MM.1S (cell line): ENCODE measurements at regions not wholly inside any gene's neighbourhood (a gene's known extent, or its start where the extent isn't known, plus 50 kb on each side); places are given as distances from the start of the nearest gene placed in this dataset.
"Not testable (repeated sequence)": the region's sequence is repeated elsewhere in the genome, so short reads cannot be mapped to it uniquely, and the experiment has no call there.

Source experiments
- DNase-seq: peaks from one replicate; pipeline ENCODE4 v3.0.0-alpha.2; 2015
- H2AFZ ChIP-seq: fragments of 300-600 bp; sonication (generic); 2 replicates; pipeline ENCODE4 v1.6.0; 2016; ENCODE audit warnings: antibody characterized with exemption, low read length
- H3F3A ChIP-seq: fragments of 300-600 bp; sonication (generic); 2 replicates; pipeline ENCODE4 v1.6.1; 2016; ENCODE audit warnings: mild to moderate bottlenecking, antibody characterized with exemption, low read length, moderate library complexity, mixed read lengths; ENCODE audit not compliant: insufficient read depth
- H3K27ac ChIP-seq: fragments of 300-600 bp; sonication (generic); 2 replicates; pipeline ENCODE4 v1.5.1; 2016; ENCODE audit warnings: mild to moderate bottlenecking, low read length
- H3K27me3 ChIP-seq: fragments of 300-600 bp; sonication (generic); replicated peaks from 2 replicates; pipeline ENCODE4 v1.6.0; 2016; ENCODE audit warnings: low read length; ENCODE audit not compliant: insufficient read depth
- H3K36me3 ChIP-seq: fragments of 300-600 bp; sonication (generic); replicated peaks from 2 replicates; pipeline ENCODE4 v1.6.1; 2016; ENCODE audit warnings: mild to moderate bottlenecking, low read length, mixed read lengths; ENCODE audit not compliant: insufficient read depth
- H3K4me1 ChIP-seq: fragments of 300-600 bp; sonication (generic); 2 replicates; pipeline ENCODE4 v1.6.1; 2016; ENCODE audit warnings: low read length, mixed read lengths
- H3K4me2 ChIP-seq: fragments of 300-600 bp; sonication (generic); 2 replicates; pipeline ENCODE4 v1.6.0; 2016; ENCODE audit warnings: low read depth, low read length
- H3K4me3 ChIP-seq: fragments of 300-600 bp; sonication (generic); 2 replicates; pipeline ENCODE4 v1.5.1; 2016; ENCODE audit warnings: low read length, mixed read lengths
- H3K79me2 ChIP-seq: fragments of 300-600 bp; sonication (generic); 2 replicates; pipeline ENCODE4 v1.6.1; 2016; ENCODE audit warnings: mixed run types, low read length, mixed read lengths
- H3K9ac ChIP-seq: fragments of 300-600 bp; sonication (generic); 2 replicates; pipeline ENCODE4 v1.6.1; 2016; ENCODE audit warnings: low read length, mixed read lengths
- H3K9me2 ChIP-seq: fragments of 300-600 bp; sonication (generic); replicated peaks from 2 replicates; pipeline ENCODE4 v1.6.1; 2016; ENCODE audit warnings: mild to moderate bottlenecking, low read length, mixed read lengths; ENCODE audit not compliant: insufficient read depth
- H3K9me3 ChIP-seq: fragments of 300-600 bp; sonication (generic); replicated peaks from 2 replicates; pipeline ENCODE4 v1.6.1; 2016; ENCODE audit warnings: mild to moderate bottlenecking, low read length, mixed read lengths; ENCODE audit not compliant: insufficient read depth
- H4K20me1 ChIP-seq: fragments of 300-600 bp; sonication (generic); 2 replicates; pipeline ENCODE4 v1.6.1; 2016; ENCODE audit warnings: mild to moderate bottlenecking, low read length, moderate library complexity, mixed read lengths; ENCODE audit not compliant: insufficient read depth
- CTCF ChIP-seq: fragments of 300-600 bp; sonication (generic); IDR thresholded peaks from 2 replicates; pipeline ENCODE4 v1.5.1; 2016; ENCODE audit warnings: antibody characterized with exemption, low read length, mixed read lengths
- EZH2 ChIP-seq: fragments of 300-600 bp; sonication (generic); optimal IDR thresholded peaks from 2 replicates; pipeline ENCODE3; 2017; ENCODE audit warnings: low read depth, mild to moderate bottlenecking, antibody characterized with exemption, low read length, mixed read lengths
- EZH2phosphoT487 ChIP-seq: fragments of 300-600 bp; sonication (generic); IDR thresholded peaks from 2 replicates; pipeline ENCODE4 v1.6.1; 2018; ENCODE audit warnings: antibody characterized with exemption, low read length

- DNase-seq, result no peak
- Histone ChIP-seq H3F3A (no peaks in the 10 kb centered on the region), H3K27me3 (no peaks in the 10 kb centered on the region), H3K36me3 (no peaks in the 10 kb centered on the region), H3K9me2 (no peaks in the 10 kb centered on the region), H4K20me1 (no peaks in the 10 kb centered on the region), H3K4me2 (no peak overlapping the region), H3K4me1 (no peaks in the 10 kb centered on the region), H3K4me3 (no peak overlapping the region), H3K9ac (no peak overlapping the region), H3K9me3 (no peaks in the 10 kb centered on the region), H3K27ac (no peak overlapping the region), H3K79me2 (no peaks in the 10 kb centered on the region), H2AFZ (no peak overlapping the region)
- TF ChIP-seq CTCF, result no peak
- TF ChIP-seq EZH2phosphoT487, result no peak
- TF ChIP-seq EZH2, result no peak
Measured at GRCh38 chrX:50978920-50979682, 68.6 kb downstream of the BMP15 start.

GRCh38 chrX:50980251-50980650 is 69.7 kb downstream of the BMP15 start:
- DNase-seq, result no peak
- Histone ChIP-seq H3K4me2 (no peak overlapping the region), H3F3A (no peaks in the 10 kb centered on the region), H4K20me1 (no peaks in the 10 kb centered on the region), H3K4me1 (no peaks in the 10 kb centered on the region), H3K9me2 (no peaks in the 10 kb centered on the region), H3K36me3 (no peaks in the 10 kb centered on the region), H3K4me3 (no peak overlapping the region), H3K27me3 (no peaks in the 10 kb centered on the region), H2AFZ (no peak overlapping the region), H3K79me2 (no peaks in the 10 kb centered on the region), H3K9me3 (no peaks in the 10 kb centered on the region), H3K27ac (no peak overlapping the region), H3K9ac (no peak overlapping the region)
- TF ChIP-seq EZH2, result no peak

- Histone ChIP-seq H3K79me2 (no peaks in the 10 kb centered on the region), H3F3A (no peaks in the 10 kb centered on the region), H3K9me2 (no peaks in the 10 kb centered on the region), H4K20me1 (no peaks in the 10 kb centered on the region), H3K36me3 (no peaks in the 10 kb centered on the region), H3K9me3 (no peaks in the 10 kb centered on the region), H3K27me3 (no peaks in the 10 kb centered on the region), H3K4me2 (no peak overlapping the region), H3K4me3 (no peak overlapping the region), H3K4me1 (no peaks in the 10 kb centered on the region), H3K27ac (no peak overlapping the region), H2AFZ (no peak overlapping the region), H3K9ac (no peak overlapping the region)
- no peak for TF ChIP-seq EZH2phosphoT487
- TF ChIP-seq CTCF, result peak; percentile 46
- TF ChIP-seq EZH2, result no peak
- DNase-seq, result peak; percentile 11
Measured at GRCh38 chrX:50988649-50989048, 78.1 kb downstream of the BMP15 start.

GRCh38 chrX:50996930-50997329 is 86.4 kb downstream of the BMP15 start:
- H3K9me2 ChIP-seq, result no peaks in the 10 kb centered on the region
- no peaks in the 10 kb centered on the region for H3K36me3 ChIP-seq
- H3K27ac ChIP-seq, result no peak overlapping the region
- H3K4me1 ChIP-seq, result no peaks in the 10 kb centered on the region
- TF ChIP-seq CTCF, result no peak
- no peak for TF ChIP-seq EZH2phosphoT487
- TF ChIP-seq EZH2, result no peak
- no peaks in the 10 kb centered on the region for H3F3A ChIP-seq
- no peaks in the 10 kb centered on the region for H3K9me3 ChIP-seq
- H3K4me3 ChIP-seq, result no peak overlapping the region
- no peak overlapping the region for H3K4me2 ChIP-seq
- no peak overlapping the region for H3K9ac ChIP-seq
- H3K79me2 ChIP-seq, result no peaks in the 10 kb centered on the region
- H4K20me1 ChIP-seq, result no peaks in the 10 kb centered on the region
- H2AFZ ChIP-seq, result no peak overlapping the region
- H3K27me3 ChIP-seq, result no peaks in the 10 kb centered on the region
- no peak for DNase-seq

GRCh38 chrX:51000384-51000783 is 89.8 kb downstream of the BMP15 start:
- not testable (repeated sequence) for H4K20me1 ChIP-seq, H3K9me2 ChIP-seq, H3K27ac ChIP-seq, H3K4me2 ChIP-seq, H3K27me3 ChIP-seq, H3K4me3 ChIP-seq, H3K36me3 ChIP-seq, H2AFZ ChIP-seq, H3F3A ChIP-seq, H3K9me3 ChIP-seq, H3K4me1 ChIP-seq, H3K9ac ChIP-seq, DNase-seq, H3K79me2 ChIP-seq
